Activated CD4-positive, alpha-beta T cell treated with anti-CD3 and anti-CD28 coated beads, Interleukin-2, amount 50 U/mL, for 16 hours (primary cell): ENCODE measurements at regions not wholly inside any gene's neighbourhood (a gene's known extent, or its start where the extent isn't known, plus 50 kb on each side); places are given as distances from the start of the nearest gene placed in this dataset.
"Not testable (repeated sequence)": the region's sequence is repeated elsewhere in the genome, so short reads cannot be mapped to it uniquely, and the experiment has no call there.

Experiments
- DNase-seq: peaks from one replicate; pipeline ENCODE4 v3.0.0-alpha.2; 2020

DNA sequence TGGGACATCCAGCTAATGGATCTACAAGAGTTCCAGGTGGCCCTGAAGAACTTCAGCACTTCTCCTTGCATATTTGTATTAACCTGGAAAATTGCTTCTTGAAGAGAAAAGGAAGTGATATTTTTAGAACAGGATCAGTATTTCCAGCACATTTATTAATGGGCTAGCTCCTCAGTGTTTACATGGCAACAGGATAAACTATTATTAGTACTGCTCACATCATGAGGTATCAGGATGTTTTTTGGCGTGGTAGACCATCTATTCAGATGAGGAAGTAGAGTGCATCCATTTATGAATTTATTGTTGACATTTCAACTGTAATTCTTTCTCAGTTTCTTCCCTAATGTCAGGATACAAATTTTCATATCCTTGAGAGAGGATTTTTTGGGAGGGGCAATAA, 144.4 kb downstream of the KCNRG start:
- no peak for DNase-seq

DNA sequence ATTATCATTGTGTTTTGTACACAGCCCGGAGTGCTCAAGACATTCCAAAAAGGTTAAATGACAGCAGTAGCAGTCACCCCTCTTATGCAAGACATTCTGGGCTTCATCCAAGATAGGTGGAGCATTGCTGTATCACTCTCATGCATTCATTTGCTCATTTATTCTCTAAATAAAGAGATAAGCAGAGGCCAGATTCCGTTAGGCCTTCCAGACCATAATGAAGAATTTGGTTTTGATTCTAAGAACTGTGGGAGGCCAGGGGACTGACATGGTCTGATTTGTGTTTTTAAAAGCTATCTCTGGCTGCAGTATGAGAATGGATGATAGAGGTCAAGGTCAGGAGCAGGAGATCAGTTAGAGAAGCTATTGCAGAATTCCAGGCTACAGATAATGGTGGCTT, 145.8 kb downstream of the KCNRG start:
- no peak for DNase-seq

DNA sequence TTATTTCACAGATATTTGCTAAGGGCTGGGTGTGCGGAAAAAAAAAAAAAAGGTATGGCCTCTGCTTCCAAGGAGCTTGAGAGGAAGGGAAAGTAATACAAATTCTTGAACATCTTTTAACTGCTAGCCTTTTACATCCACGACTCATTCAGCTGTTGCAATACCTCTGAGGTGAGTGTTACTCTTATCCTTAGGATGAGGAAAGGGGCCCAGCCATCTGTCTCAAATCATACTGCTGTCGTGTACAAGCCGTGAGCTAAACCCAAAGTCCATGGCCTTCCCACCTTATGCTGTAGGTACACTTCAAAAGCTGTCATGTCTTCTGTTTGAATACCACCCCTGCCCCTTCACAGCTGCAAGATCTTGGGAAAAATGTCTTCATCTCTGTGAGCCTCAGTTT, 146.8 kb downstream of the KCNRG start:
- DNase-seq = no peak

DNA sequence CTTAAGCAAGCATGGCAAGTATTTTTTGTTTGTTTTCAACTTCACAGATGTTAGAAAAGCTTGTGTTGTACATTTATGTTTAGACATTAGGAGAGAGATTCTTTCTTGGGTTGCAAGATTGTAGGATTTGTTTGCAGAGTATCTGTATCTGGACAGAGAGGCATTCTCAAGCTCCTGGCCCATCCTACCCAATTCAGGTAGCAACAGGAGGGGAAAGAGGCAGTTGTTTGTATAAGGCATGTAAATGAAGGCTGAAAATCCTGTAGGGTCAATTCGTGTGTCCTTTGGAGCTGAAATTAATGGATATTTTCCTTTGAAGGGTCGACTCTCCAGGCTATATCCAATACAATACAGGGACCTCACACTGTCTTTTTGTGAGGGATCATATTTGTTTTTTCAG, 147.3 kb downstream of the KCNRG start:
- DNase-seq = no peak

DNA sequence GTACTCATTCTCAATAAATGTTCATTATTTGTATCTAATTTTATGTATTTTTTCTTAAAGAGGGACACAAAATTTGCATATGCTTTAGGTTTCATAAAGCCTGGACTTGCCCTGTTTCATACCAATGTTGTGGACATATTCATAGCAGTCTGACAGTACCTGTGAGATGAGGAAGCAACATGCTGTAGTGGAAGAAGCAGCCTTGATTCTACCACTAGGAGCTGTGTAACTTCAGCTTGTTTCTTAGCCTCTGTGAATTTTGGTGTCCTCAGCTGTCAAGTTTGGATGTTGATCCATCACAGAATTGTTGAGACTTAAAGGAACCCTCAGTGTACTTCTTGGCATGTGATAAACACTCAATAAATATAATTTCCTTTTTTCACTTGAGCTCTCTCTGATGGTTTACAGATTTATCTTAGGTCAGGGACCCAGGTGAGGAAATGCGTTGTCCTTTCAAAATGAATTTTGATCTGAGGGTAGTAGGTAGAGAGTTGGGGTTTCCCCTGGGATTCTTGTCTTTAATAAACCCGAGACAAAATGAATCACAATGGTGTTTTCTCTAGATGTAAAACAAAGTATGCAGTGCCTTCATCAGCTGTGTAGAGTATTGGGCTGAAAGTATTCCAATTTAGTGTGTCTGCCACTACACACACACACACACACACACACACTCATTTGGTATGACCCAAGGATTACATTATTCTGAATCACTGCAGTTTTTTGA, 152.1 kb downstream of the KCNRG start:
- peak; percentile 61 for DNase-seq

DNA sequence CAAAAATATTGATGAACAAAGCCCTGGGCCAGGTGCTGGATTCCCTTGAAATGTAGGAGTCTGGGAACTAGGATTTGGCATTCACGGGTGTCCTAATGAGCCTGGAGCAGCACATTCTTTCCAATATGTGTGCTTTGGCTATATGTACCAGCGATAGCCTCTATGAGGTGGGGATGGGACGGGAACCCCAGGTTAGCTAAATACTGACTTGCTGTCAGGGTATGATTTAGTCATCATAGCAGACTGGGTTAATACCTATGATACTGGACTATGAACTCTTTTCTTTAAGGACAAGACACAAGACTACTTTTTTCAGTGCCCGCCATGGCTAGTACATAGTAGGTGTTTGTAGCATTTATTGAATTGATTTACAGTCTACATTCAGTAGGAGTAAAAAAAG, 152.7 kb downstream of the KCNRG start:
- DNase-seq = no peak

DNA sequence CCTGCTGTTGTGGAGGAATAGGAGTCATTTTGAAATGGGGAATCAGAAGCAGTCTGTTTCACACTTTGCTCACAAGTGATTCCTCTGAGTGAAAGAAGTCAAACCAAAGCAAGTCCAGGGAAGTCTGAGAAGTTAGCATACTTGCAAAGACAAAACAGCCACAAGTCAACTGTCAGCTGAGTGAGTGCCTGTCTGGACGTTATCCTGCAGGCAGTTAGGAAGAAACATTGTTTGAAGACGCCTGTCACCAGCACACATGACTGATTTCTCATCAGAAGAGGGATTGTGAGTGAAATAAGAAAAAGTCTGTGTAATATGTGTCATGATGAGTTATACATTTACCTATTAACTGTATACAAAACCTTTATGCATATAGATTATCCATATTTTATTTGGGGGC, 153.5 kb downstream of the KCNRG start:
- no peak for DNase-seq

DNA sequence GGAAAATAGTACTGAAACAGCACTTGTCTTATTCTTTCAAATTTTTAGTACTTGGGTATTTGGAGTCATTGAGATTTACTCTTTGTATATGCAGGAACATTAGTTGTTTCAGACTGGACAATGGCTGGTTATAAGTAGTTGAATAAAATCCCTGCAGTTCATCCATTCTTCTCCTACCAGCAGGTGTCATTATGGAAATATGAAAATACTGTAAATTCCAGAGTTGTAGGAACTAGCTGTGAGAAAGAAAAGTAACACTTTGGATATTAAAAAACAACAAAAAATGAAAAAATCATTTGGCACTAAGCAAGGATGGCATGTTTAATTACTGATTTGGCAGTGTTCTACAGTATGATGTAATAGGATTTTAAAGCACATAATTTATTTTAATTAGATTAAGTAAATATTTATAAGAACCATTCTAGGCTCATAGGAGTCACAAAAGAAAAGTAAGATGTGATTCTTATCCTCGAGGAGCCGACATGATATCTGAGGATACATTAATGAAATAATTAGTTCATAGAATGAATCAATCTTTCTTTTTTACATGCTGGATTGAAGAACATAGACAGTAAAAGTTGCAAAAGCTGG, 155.3 kb downstream of the KCNRG start:
- DNase-seq = no peak

DNA sequence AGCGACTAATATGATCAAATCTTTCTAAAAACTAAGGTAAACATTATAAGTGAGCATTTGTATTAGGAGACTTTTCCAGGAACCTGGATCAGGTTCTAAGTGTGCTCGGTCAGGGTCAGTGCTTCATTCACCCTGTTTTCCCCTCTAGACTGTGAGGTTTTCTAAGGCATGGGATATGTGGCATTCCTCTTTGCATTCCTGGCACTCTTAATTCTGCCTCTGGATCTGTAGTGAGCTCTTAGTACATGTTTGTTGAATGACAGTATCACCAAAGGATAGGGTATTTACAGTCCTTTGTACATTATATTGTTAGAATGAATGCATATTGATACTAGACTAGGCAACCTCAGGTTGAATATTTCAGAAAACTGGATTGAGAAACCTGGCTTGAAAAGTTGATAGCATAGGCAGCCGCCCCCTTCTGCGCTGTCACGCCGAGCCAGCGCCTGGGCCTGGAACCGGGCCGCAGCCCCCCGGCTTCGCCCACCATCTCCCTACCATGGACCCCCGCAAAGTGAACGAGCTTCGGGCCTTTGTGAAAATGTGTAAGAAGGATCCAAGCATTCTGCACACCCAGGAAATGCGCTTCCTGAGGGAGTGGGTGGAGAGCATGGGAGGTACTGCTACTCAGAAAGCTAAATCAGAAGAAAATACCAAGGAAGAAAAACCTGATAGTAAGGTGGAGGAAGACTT, 156.5 kb downstream of the KCNRG start:
- DNase-seq = no peak

DNA sequence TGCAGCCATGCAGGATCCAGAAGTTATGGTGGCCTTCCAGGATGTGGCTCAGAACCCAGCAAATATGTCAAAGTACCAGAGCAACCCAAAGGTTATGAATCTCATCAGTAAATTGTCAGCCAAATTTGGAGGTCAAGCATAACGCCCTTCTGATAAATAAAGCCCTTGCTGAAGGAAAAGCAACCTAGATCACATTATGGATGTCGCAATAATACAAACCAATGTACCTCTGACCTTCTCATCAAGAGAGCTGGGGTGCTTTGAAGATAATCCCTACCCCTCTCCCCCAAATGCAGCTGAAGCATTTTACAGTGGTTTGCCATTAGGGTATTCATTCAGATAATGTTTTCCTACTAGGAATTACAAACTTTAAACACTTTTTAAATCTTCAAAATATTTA, 157.8 kb downstream of the KCNRG start:
- DNase-seq = not testable (repeated sequence)

DNA sequence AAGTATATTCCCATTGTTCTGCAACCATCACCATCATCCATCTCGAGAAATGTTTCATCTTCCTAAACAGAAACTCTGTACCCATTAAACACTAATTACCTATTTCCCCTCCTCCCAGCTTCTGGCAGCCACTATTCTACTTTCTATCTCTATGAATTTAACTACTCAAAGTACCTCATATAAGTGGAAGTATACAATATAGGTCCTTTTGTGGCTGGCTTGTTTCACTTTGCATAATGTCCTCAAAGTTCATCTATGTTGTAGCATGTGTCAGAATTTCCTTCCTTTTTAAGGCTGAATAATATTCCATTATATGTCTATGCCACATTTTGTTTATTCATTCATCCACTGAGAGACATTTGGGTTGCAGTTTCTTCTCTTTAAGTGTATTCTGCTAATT, 159.4 kb downstream of the KCNRG start:
- no peak for DNase-seq

DNA sequence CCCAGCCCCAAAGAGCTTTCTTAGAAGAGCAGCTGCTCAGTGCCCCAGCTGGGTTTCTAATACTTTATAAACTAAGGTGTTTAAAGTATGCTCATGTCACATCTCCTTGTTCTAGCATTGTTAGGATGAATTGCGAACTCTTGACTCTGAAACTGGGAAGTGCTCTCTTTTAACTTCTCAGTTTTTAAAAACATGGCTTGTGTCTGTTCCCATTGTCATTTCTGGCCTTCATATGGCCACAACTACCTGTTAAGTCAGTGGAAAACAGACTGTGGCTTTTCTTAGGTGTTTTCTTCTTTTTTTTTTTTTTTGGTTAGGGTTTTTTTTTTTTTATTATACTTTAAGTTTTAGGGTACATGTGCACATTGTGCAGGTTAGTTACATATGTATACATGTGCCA, 164.7 kb downstream of the KCNRG start:
- no peak for DNase-seq

DNA sequence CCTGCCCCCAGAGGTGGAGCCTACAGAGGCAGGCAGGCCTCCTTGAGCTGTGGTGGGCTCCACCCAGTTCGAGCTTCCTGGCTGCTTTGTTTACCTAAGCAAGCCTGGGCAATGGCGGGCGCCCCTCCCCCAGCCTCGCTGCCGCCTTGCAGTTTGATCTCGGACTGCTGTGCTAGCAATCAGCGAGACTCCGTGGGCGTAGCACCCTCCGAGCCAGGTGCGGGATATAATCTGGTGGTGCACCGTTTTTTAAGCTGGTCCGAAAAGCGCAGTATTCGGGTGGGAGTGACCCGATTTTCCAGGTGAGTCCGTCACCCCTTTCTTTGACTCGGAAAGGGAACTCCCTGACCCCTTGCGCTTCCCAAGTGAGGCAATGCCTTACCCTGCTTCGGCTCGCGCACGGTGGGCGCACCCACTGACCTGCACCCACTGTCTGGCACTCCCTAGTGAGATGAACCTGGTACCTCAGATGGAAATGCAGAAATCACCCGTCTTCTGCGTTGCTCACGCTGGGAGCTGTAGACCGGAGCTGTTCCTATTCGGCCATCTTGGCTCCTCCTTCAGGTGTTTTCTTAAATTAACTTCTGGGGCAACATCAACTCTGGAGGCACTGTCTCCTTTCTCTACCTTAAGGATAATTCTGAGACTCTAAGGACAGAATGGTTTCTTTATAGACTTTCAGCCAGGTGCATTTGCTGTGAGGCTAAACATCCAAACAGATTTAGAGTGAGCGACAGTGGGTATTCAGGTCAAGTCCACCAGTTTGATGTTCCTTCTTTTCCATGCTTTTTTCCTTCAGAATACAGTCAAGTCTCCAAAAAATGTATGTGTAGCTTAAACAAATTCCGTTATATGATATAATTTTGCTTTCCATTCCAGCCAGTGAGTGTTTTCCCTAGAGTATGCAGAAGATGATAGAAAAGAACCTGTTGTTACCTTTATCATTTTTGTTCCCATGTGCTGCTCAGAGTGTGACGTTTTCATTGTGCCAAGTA, 170.8 kb downstream of the KCNRG start:
- not testable (repeated sequence) for DNase-seq

DNA sequence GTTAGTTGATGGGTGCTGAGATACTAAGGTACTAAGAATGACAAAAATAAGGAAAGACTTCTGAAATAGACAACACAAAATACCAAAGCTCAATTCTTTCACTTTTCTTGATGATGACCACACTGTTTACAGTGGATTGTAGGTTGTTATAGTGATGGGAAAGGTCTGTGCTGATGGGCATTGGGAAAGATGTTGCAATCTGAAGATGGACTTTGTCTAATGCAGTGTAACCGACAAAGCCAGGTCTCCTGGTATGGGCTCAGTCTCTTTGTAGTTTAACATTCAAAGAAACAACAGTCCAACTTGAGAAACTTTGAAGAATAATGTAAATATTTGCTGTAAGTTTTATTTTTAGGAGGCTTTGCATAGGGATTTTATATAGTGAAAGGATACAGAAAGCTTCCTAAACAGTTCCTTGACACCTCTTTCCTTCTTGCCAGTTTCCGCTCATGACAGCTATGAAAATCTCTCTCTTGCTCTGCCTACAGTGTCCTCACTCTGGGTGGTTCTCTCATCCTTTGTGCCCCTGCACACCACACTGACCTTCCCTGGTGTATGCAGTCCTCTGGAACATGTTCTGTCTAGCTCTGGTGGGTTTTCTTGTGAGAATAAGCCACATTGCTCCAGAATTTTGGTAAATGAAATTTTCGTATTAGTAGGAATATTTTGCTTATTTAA, 172.2 kb downstream of the KCNRG start:
- no peak for DNase-seq

DNA sequence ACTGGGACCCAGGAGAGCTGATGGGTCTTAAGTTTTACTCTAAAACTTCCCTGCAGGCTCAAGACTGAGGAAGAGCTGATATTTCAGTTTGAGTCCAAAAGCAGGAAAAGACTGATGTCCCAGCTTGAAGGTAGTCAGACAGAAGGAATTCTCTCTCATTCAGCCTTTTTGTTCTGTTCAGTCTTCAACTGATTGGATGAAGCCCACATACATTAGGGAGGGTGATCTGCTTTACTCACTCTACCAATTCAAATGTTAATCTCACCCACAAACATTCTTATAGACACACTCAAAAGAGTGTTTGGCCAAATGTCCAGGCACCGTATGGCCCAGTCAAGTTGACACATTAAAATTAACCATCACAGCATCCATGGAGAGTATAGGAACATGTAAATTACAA, 173.5 kb downstream of the KCNRG start:
- no peak for DNase-seq

DNA sequence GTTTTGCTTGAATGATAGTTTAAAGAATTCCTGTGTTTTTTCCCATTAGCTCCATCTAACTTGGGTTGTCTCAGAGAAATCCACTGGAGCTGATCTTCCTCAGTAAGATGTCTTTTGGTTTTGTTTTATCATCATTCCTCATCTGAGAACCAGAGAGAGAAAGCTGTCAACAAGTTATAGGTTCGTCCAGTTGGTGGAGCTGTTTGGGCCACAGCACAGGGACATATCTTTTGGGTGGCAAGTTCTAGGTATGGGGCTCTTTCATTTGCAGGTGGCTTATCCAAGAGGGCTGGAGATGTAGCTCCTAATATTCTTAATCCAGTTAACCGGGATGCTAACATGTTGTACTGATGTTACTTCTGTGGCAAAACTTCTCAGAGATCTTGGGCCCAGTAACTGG, 174.2 kb downstream of the KCNRG start:
- no peak for DNase-seq

DNA sequence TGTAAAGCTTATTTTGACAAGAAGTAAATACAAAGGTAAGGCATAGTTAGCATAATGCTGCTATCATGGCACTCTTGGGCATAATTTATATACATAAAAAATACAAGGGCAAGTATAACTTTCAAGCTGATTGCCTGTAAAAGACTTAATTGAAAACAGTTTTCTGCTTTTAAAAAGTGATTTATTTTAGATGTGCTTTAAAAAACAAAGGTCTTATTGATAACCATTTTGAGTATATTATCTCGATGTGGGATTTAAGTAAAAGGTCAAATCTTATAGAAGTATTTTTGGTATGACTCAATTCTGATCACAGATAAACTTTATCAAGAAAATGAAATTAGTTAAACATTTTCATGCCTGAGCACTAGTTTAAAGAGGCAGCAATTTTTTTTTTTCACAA, 175.8 kb downstream of the KCNRG start:
- no peak for DNase-seq

DNA sequence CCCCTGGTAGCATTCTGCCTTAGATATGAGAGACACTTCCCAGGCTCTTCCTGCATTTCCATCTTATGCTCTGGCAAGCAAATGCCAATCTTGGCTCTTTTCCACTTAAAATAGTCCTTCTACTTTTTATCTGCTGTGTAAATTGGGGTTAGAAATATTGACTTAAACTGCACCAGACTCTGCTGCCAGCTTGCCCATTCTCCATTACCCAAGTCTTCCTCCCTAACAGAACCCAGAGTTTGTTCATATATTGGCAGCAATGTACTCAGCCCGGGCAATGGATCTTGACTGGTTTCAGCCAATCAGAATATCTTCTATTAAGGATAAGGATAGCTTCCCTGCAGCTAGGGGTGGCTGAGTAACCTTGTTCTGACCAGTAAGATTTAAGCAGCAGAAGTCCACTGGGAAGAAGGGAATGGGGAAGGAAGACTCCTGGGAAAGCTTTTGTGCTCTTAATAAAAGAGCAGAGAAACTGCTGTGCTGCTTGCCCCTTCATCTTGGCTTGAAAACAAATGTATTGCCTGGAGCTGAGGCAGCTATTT, 177.1 kb downstream of the KCNRG start:
- DNase-seq = no peak

DNA sequence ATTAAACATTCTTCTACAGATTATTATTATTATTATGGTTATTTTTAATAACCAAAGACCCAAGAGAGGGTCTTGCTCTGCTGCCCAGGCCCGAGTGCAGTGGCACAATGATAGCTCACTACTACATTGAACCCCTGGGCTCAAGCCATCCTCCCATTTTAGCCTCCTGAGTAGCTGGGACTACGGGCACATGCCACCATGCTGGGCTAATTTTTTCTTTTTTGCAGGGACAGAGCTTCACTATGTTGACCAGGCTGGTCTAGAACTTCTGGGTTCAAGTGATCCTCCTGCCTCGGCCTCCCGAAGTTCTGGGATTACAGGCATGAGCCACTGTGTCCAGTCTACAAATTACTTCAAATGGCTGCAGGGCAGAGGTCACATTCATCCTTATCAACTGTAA, 179.8 kb downstream of the KCNRG start:
- no peak for DNase-seq

DNA sequence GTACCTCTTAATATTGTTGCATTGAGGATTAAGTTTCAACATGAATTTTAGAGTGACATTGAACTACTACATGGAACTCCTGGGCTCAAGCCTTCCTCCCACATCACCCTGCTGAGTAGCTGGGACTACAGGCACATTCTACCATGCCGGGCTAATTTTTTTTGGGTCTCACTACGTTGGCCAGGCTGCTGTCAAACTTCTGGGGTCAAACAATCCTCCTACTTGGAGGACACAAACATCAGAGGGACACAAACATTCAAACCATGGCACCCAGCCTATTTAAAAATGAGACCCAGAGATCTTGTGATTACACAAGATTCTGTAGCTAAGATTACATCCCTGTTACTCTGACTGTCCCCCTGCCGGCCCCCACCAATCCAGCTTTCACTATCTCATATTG, 180.9 kb downstream of the KCNRG start:
- DNase-seq = no peak

DNA sequence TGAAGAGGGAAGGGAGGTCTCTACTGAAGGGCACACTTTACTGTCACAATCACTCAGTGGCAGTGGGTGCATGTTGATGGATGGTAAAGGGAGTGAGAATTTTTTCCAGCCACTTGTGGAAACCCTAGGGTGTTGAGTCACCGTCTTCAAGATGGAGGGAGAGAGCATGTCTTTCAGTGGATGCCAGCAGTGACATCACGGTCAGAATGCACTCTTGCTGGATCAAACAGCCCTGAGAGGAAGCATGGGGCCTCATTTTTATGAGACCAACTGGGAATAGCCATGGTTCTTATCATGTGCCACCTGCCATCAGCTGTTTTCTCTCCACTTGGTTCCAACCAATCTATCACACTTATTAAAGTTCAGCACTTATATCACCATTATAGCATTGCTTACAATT, 182.5 kb downstream of the KCNRG start:
- no peak for DNase-seq

DNA sequence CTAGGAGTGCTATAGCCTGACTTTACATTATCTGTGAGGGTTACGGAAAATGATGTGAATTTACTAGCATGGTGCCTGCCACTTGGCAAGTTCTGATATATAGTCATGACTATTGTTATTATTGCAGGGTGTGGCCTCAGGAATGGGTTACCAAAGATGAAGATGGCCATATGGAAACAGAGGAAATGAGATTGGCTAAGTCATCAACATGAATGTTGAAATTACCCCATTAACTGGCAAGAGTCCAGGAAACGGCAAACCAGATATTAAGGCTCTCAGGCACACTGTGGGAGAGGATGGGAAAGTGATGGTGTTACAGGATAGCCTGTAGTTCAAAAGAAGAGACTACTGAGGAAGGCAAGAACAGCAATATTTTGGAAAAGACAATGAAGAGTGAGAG, 183.3 kb downstream of the KCNRG start:
- no peak for DNase-seq
